CD4-positive, alpha-beta T cell (primary cell): ENCODE measurements at regions not wholly inside any gene's neighbourhood (a gene's known extent, or its start where the extent isn't known, plus 50 kb on each side); places are given as distances from the start of the nearest gene placed in this dataset.

Experiments used
- ATAC-seq: fragments of 200-7000 bp; cut with Tn5 transposase; one replicate; pipeline ENCODE4 v1.10.0; 2022; ENCODE audit warnings: mild to moderate bottlenecking; ENCODE audit not compliant: poor library complexity
- CTCF ChIA-PET: fragments of 350-600 bp; sonication (Branson Sonifier 250); formaldehyde crosslinking; loops from one replicate; lab custom pipeline; 2021; ENCODE audit warnings: antibody characterized with exemption, inconsistent platforms; lab: Charles Lee
- POLR2A ChIA-PET: fragments of 350-600 bp; sonication (Branson Sonifier 250); formaldehyde crosslinking; loops from one replicate; lab custom pipeline; 2021; ENCODE audit warnings: antibody characterized with exemption, inconsistent platforms; lab: Charles Lee
- DNase-seq, 14 experiments: peaks; one replicate each; pipeline ENCODE4 v3.0.0-alpha.2; 2013 to 2020; ENCODE audit warnings: mixed read lengths in 2 of 14
- H3K27ac ChIP-seq, 2 donors: one replicate each; pipeline versions ENCODE4 v1.5.1 to v1.7.0; 2013; ENCODE audit warnings: low read length in 2 of 2, low read depth in 1 of 2, mild to moderate bottlenecking in 1 of 2
- H3K27me3 ChIP-seq, 2 experiments: 1 replicate in 1 of 2; 2 replicates in 1 of 2; pipeline versions ENCODE4 v1.6.1 to v1.7.0; 2013; ENCODE audit warnings: low read length in 2 of 2, control low read depth in 1 of 2, mild to moderate bottlenecking in 1 of 2, moderate library complexity in 1 of 2; ENCODE audit not compliant: insufficient read depth in 2 of 2, control insufficient read depth in 1 of 2
- H3K36me3 ChIP-seq: one replicate; pipeline ENCODE4 v1.6.1; 2013; ENCODE audit warnings: low read length, control low read depth; ENCODE audit not compliant: insufficient read depth
- H3K4me1 ChIP-seq: one replicate; pipeline ENCODE4 v1.6.1; 2013; ENCODE audit warnings: low read length, control low read depth; ENCODE audit not compliant: insufficient read depth
- H3K4me3 ChIP-seq: one replicate; pipeline ENCODE4 v1.5.1; 2013; ENCODE audit warnings: mild to moderate bottlenecking, low read length, moderate library complexity
- H3K9me3 ChIP-seq, 2 experiments: 1 replicate in 1 of 2; 2 replicates in 1 of 2; pipeline versions ENCODE4 v1.6.1 to v1.7.0; 2013; ENCODE audit warnings: low read length in 2 of 2, mild to moderate bottlenecking in 2 of 2, control low read depth in 1 of 2, moderate library complexity in 1 of 2; ENCODE audit not compliant: control insufficient read depth in 1 of 2, insufficient read depth in 1 of 2
- H3K27ac Mint-ChIP-seq: one replicate; pipeline ENCODE4 v1.8.0; 2020; ENCODE audit warnings: mixed read lengths
- H3K27me3 Mint-ChIP-seq: one replicate; pipeline ENCODE4 v1.8.0; 2021; ENCODE audit warnings: mixed read lengths
- H3K36me3 Mint-ChIP-seq: one replicate; pipeline ENCODE4 v1.8.0; 2021; ENCODE audit warnings: low read depth, mixed read lengths
- H3K4me1 Mint-ChIP-seq: one replicate; pipeline ENCODE4 v1.8.0; 2021; ENCODE audit warnings: low read depth, mixed read lengths
- H3K4me3 Mint-ChIP-seq: one replicate; pipeline ENCODE4 v1.8.0; 2020; ENCODE audit warnings: mild to moderate bottlenecking, mixed read lengths
- H3K9me3 Mint-ChIP-seq: one replicate; pipeline ENCODE4 v1.8.0; 2020; ENCODE audit warnings: mixed read lengths
- intact Hi-C, 2 experiments: fragments of 100-400 bp; cut with DNase I in 1 of 2; cut with micrococcal nuclease in 1 of 2; formaldehyde crosslinking; loops; one replicate each; pipeline versions ENCODE4 v1.15.1 to v1.9.0; 2023 to 2025; cut with DNase I, micrococcal nuclease
- TF ChIP-seq, protein P1 (sequence below): fragments of 200-600 bp; IDR thresholded peaks from one replicate; pipeline ENCODE4 v1.8.0; 2022; ENCODE audit warnings: antibody characterized with exemption, mild to moderate bottlenecking

DNA sequence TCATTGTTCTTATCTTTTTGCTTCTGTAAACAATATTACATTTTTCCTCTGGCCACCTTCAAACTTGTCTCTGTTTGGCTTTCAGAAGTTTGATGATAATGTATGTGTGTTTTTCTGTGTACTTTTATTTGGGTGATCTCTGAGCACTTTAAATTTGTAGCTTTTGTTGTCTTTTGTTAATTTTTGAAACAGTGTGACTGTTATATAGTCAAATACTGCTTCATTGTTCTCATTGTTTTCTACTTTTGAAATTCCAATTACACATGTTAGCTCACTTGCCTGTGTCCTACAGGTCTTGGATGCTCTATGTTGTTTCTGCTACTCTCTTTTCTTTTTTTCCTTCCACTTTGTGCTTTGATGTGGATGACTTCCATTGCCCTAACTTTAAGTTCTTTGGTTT lies 460.1 kb upstream of the KHDRBS2 start:
- Mint-ChIP-seq H3K27ac (no peak overlapping the region), H3K9me3 (peaks cover 5% of the 10 kb centered on the region), H3K4me1 (no peaks in the 10 kb centered on the region), H3K27me3 (no peaks in the 10 kb centered on the region), H3K4me3 (no peak overlapping the region), H3K36me3 (no peaks in the 10 kb centered on the region)
- DNase-seq (no peak), ATAC-seq (no peak)
- Histone ChIP-seq H3K36me3 (no peaks in the 10 kb centered on the region), H3K27me3 (no peaks in the 10 kb centered on the region), H3K27ac (no peak overlapping the region), H3K4me1 (no peaks in the 10 kb centered on the region), H3K4me3 (no peak overlapping the region), H3K9me3 (peaks cover 0 to 8% of the 10 kb centered on the region in 2 experiments)
- TF ChIP-seq, protein P1, sequence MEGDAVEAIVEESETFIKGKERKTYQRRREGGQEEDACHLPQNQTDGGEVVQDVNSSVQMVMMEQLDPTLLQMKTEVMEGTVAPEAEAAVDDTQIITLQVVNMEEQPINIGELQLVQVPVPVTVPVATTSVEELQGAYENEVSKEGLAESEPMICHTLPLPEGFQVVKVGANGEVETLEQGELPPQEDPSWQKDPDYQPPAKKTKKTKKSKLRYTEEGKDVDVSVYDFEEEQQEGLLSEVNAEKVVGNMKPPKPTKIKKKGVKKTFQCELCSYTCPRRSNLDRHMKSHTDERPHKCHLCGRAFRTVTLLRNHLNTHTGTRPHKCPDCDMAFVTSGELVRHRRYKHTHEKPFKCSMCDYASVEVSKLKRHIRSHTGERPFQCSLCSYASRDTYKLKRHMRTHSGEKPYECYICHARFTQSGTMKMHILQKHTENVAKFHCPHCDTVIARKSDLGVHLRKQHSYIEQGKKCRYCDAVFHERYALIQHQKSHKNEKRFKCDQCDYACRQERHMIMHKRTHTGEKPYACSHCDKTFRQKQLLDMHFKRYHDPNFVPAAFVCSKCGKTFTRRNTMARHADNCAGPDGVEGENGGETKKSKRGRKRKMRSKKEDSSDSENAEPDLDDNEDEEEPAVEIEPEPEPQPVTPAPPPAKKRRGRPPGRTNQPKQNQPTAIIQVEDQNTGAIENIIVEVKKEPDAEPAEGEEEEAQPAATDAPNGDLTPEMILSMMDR: no peak
- intact Hi-C loops: no loop called here
- ChIA-PET POLR2A (no interaction called here), CTCF (no interaction called here)

DNA sequence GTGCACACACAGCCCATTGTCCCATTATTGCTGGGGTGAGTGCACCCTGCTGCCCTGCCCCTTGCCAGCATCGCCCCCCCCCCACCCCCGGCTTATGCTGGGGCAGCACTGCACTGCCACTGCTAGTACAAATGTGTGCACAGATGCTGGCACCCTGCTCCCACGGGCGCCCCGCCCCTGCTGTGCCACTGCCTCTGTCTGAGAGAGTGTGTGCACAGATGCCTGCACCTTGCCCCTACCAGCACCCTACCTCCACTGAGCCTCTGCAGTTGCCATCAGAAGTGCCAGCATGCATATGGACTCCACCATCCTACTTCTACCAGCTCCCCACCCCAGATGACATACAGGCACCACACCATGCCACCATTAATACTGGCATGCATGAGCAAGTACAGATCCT lies 454.6 kb upstream of the KHDRBS2 start:
- ATAC-seq: no peak
- TF ChIP-seq, protein P1: no peak
- CTCF ChIA-PET: no interaction called here
- no peaks in the 10 kb centered on the region for H3K27me3 ChIP-seq
- Mint-ChIP-seq H3K4me3 (no peak overlapping the region), H3K27me3 (no peaks in the 10 kb centered on the region), H3K4me1 (no peaks in the 10 kb centered on the region), H3K27ac (no peak overlapping the region), H3K9me3 (peaks cover 15% of the 10 kb centered on the region), H3K36me3 (no peaks in the 10 kb centered on the region)
- intact Hi-C loops: no loop called here
- no peak for DNase-seq
- no peaks in the 10 kb centered on the region for H3K36me3 ChIP-seq
- POLR2A ChIA-PET: no interaction called here
- H3K4me3 ChIP-seq: no peak overlapping the region
- H3K9me3 ChIP-seq: peaks cover 3 to 9% of the 10 kb centered on the region in 2 experiments
- no peak overlapping the region for H3K27ac ChIP-seq
- no peaks in the 10 kb centered on the region for H3K4me1 ChIP-seq

DNA sequence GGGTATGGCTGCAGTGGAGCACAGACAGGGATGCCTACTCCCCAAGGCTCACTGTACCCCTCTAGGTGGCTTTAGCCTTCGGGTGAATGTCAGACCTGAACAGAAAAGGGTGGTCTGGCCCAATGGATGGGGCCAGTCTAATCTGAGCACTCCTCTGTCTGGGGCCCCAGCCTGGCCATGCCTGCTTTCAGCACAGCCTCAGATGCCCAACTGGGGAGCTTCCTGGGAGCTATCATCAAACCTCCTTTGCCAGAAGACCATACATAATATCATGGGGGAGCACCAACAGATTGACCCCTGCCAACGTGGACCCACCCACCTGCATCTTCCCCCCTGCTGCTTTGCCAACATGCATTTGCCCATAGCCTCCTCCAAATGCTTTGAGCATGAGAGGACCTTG lies 454.1 kb upstream of the KHDRBS2 start:
- no peaks in the 10 kb centered on the region for H3K27me3 Mint-ChIP-seq
- no peaks in the 10 kb centered on the region for H3K4me1 Mint-ChIP-seq
- ChIA-PET CTCF (no interaction called here), POLR2A (no interaction called here)
- TF ChIP-seq, protein P1: no peak
- H3K4me3 ChIP-seq: no peak overlapping the region
- H3K4me1 ChIP-seq: no peaks in the 10 kb centered on the region
- no peak overlapping the region for H3K4me3 Mint-ChIP-seq
- H3K27ac Mint-ChIP-seq: no peak overlapping the region
- no peak overlapping the region for H3K27ac ChIP-seq
- peaks cover 15% of the 10 kb centered on the region for H3K9me3 Mint-ChIP-seq
- no peaks in the 10 kb centered on the region for H3K36me3 Mint-ChIP-seq
- peaks cover 3 to 9% of the 10 kb centered on the region in 2 experiments for H3K9me3 ChIP-seq
- DNase-seq (no peak), ATAC-seq (no peak)
- no peaks in the 10 kb centered on the region for H3K27me3 ChIP-seq
- intact Hi-C loops: no loop called here
- no peaks in the 10 kb centered on the region for H3K36me3 ChIP-seq
